Caco-2 (cell line): ENCODE measurements at regions not wholly inside any gene's neighbourhood (a gene's known extent, or its start where the extent isn't known, plus 50 kb on each side); places are given as distances from the start of the nearest gene placed in this dataset.

Source experiments
- BruUV-seq: library from RNA; stranded (reverse); fragments of 400-500 nt; replicated peaks from 2 replicates; lab custom pipeline; 2021; lab: Mats Ljungman, UMichigan
- CTCF ChIA-PET: fragments of 300-600 bp; sonication (Branson Sonifier 250); formaldehyde crosslinking; loops from one replicate; lab custom pipeline; 2022; ENCODE audit warnings: antibody characterized with exemption; lab: Charles Lee
- POLR2A ChIA-PET: fragments of 300-600 bp; sonication (Branson Sonifier 250); formaldehyde crosslinking; loops from one replicate; lab custom pipeline; 2022; ENCODE audit warnings: antibody characterized with exemption; lab: Charles Lee
- DNase-seq, 2 experiments: peaks; one replicate each; pipeline versions ENCODE4 v3.0.0 to v3.0.0-alpha.2; 2020 to 2022
- H3K27me3 ChIP-seq: replicated peaks from 2 replicates; pipeline ENCODE4 v1.6.0; 2011; ENCODE audit warnings: low read length; ENCODE audit not compliant: control insufficient read depth, insufficient read depth
- H3K36me3 ChIP-seq: 2 replicates; pipeline ENCODE4 v1.5.1; 2011; ENCODE audit warnings: low read length; ENCODE audit not compliant: control insufficient read depth, insufficient read depth
- H3K4me1 ChIP-seq: fragments of 250-450 bp; sonication (Bioruptor Pico); 2 replicates; pipeline ENCODE4 v1.5.1; 2020; ENCODE audit warnings: mild to moderate bottlenecking
- H3K4me3 ChIP-seq: 2 replicates; pipeline ENCODE4 v1.5.1; 2011; ENCODE audit warnings: low read depth, mild to moderate bottlenecking, control low read depth, low read length
- H3K9me3 ChIP-seq: fragments of 250-450 bp; sonication (Bioruptor Pico); 2 replicates; pipeline ENCODE4 v1.5.1; 2020; ENCODE audit warnings: mild to moderate bottlenecking, moderate library complexity
- H3K27ac Mint-ChIP-seq: one replicate; pipeline ENCODE4 v1.8.0; 2022; ENCODE audit warnings: mixed read lengths; ENCODE audit not compliant: unreplicated experiment
- H3K27me3 Mint-ChIP-seq: one replicate; pipeline ENCODE4 v1.8.0; 2022; ENCODE audit warnings: mixed read lengths; ENCODE audit not compliant: insufficient read depth, unreplicated experiment
- H3K36me3 Mint-ChIP-seq: one replicate; pipeline ENCODE4 v1.8.0; 2022; ENCODE audit warnings: mild to moderate bottlenecking, mixed read lengths; ENCODE audit not compliant: insufficient read depth, unreplicated experiment
- H3K4me1 Mint-ChIP-seq: one replicate; pipeline ENCODE4 v1.8.0; 2022; ENCODE audit warnings: low read depth, mixed read lengths; ENCODE audit not compliant: unreplicated experiment
- H3K4me3 Mint-ChIP-seq: one replicate; pipeline ENCODE4 v1.8.0; 2022; ENCODE audit warnings: mild to moderate bottlenecking, moderate library complexity, mixed read lengths; ENCODE audit not compliant: unreplicated experiment
- H3K9me3 Mint-ChIP-seq: one replicate; pipeline ENCODE4 v1.8.0; 2022; ENCODE audit warnings: mixed read lengths; ENCODE audit not compliant: unreplicated experiment
- intact Hi-C: fragments of 100-400 bp; cut with micrococcal nuclease; formaldehyde crosslinking; loops from one replicate; pipeline ENCODE4 v1.10.0; 2022; ENCODE audit not compliant: unreplicated experiment
- TF ChIP-seq, protein P1 (sequence below), 2 experiments: fragments of 200-600 bp in 1 of 2; IDR thresholded peaks; 1 replicate in 1 of 2; 2 replicates in 1 of 2; pipeline versions ENCODE4 v1.5.1 to v1.8.0; 2011 to 2022; ENCODE audit warnings: antibody characterized with exemption in 1 of 2, control low read depth in 1 of 2, inconsistent platforms in 1 of 2, low read depth in 1 of 2, low read length in 1 of 2, mild to moderate bottlenecking in 1 of 2, moderate library complexity in 1 of 2; ENCODE audit not compliant: insufficient read depth in 1 of 2, severe bottlenecking in 1 of 2, unreplicated experiment in 1 of 2

DNA sequence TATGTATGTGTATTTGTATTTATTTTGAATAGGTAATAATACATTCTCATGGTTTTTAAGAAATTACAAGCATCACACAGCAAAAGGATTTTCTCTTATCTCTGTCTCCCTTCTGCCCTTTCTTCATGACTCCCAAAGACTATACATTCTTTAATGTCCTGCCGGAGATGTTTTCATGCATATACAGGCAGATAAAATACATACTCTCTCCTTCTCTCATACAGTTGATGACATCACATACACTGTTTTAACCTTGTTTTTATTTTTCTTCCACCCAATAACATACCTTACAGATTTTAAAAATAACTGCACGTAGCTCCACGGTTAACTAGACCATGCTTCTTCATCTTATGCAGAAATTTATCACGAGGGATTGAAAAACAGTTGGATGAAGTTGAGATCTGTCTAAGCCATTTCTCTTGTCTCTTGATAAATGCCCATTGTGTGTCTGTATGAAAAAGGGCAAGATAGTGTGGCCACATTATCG, 249.8 kb downstream of the EDEM1 start:
- Histone ChIP-seq H3K27me3 (no peaks in the 10 kb centered on the region), H3K4me1 (no peaks in the 10 kb centered on the region), H3K36me3 (no peaks in the 10 kb centered on the region), H3K9me3 (no peaks in the 10 kb centered on the region), H3K4me3 (no peak overlapping the region)
- Mint-ChIP-seq H3K27me3 (peaks cover 5% of the 10 kb centered on the region), H3K9me3 (no peaks in the 10 kb centered on the region), H3K4me1 (no peaks in the 10 kb centered on the region), H3K36me3 (no peaks in the 10 kb centered on the region), H3K27ac (no peak overlapping the region), H3K4me3 (no peak overlapping the region)
- no TSS peak for BruUV-seq
- DNase-seq, result no peak
- TF ChIP-seq, protein P1, sequence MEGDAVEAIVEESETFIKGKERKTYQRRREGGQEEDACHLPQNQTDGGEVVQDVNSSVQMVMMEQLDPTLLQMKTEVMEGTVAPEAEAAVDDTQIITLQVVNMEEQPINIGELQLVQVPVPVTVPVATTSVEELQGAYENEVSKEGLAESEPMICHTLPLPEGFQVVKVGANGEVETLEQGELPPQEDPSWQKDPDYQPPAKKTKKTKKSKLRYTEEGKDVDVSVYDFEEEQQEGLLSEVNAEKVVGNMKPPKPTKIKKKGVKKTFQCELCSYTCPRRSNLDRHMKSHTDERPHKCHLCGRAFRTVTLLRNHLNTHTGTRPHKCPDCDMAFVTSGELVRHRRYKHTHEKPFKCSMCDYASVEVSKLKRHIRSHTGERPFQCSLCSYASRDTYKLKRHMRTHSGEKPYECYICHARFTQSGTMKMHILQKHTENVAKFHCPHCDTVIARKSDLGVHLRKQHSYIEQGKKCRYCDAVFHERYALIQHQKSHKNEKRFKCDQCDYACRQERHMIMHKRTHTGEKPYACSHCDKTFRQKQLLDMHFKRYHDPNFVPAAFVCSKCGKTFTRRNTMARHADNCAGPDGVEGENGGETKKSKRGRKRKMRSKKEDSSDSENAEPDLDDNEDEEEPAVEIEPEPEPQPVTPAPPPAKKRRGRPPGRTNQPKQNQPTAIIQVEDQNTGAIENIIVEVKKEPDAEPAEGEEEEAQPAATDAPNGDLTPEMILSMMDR (IDR thresholded peaks at IDR 0.05; ENCODE audit: insufficient read depth in 1 of 2, low read depth in 1 of 2, low read length in 1 of 2, severe bottlenecking in 1 of 2, unreplicated experiment in 1 of 2), result no peak
- ChIA-PET CTCF (no interaction called here), POLR2A (no interaction called here)
- intact Hi-C loops, result no loop called here

DNA sequence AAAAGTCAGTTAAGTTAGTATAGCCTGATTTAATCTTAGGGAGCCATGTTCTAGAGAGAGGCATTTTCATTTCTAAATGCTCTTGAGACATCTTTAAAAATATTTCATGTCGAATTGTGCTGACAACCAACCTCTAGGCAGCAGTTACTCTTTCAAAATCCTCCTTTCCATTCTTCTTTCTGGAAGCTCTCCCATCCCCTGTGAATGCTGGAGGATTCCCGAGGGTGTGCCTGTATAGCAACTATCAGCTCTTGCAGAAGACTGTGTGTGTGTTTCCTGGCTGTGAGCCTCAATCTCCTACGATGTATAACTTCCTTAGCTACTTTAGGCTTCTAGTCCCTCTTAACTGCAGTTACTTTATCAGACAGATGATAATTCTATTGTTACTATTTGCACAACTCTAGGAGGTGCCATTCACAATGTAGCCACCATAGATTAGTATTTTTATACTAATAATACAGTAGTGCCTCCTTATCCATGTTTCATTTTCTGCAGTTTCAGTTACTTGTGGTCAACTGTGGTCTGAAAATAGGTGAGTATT, 250.3 kb downstream of the EDEM1 start:
- no peaks in the 10 kb centered on the region for H3K9me3 ChIP-seq
- H3K4me3 ChIP-seq, result no peak overlapping the region
- H3K4me1 Mint-ChIP-seq, result no peaks in the 10 kb centered on the region
- no TSS peak for BruUV-seq
- peaks cover 5% of the 10 kb centered on the region for H3K27me3 Mint-ChIP-seq
- TF ChIP-seq, protein P1 (IDR thresholded peaks at IDR 0.05; ENCODE audit: insufficient read depth in 1 of 2, low read depth in 1 of 2, low read length in 1 of 2, severe bottlenecking in 1 of 2, unreplicated experiment in 1 of 2), result no peak
- no peak overlapping the region for H3K27ac Mint-ChIP-seq
- POLR2A ChIA-PET, result no interaction called here
- CTCF ChIA-PET, result no interaction called here
- no peak overlapping the region for H3K4me3 Mint-ChIP-seq
- no peaks in the 10 kb centered on the region for H3K36me3 ChIP-seq
- intact Hi-C loops, result no loop called here
- DNase-seq, result no peak
- H3K4me1 ChIP-seq, result no peaks in the 10 kb centered on the region
- H3K36me3 Mint-ChIP-seq, result no peaks in the 10 kb centered on the region
- H3K9me3 Mint-ChIP-seq, result no peaks in the 10 kb centered on the region
- H3K27me3 ChIP-seq, result no peaks in the 10 kb centered on the region

DNA sequence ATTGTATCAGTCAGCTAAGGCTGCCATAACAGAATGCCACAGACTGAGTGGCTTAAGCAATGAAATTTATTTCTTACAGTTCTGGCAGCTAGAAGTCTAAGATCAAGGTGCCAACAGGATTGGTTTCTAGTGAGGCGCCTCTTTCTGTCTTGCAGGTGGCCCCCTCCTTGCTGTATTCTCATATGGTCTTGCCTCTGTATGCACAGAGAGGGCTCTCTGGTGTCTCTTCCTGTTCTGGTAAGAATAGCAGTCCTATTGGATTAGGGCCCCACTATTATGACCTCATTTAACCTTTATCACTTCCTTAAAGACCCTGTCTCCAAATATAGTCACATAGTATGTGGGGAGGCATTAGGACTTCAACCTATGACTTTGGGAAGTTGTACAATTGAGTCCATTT, 253.9 kb downstream of the EDEM1 start:
- H3K9me3 ChIP-seq, result peaks cover 4% of the 10 kb centered on the region; the same call in 1 of the 2 replicates
- Mint-ChIP-seq H3K27ac (no peak overlapping the region), H3K9me3 (peaks cover 9% of the 10 kb centered on the region), H3K4me3 (no peak overlapping the region), H3K36me3 (no peaks in the 10 kb centered on the region), H3K27me3 (peaks cover 2% of the 10 kb centered on the region), H3K4me1 (no peaks in the 10 kb centered on the region)
- intact Hi-C loops, result no loop called here
- H3K27me3 ChIP-seq, result no peaks in the 10 kb centered on the region
- no peaks in the 10 kb centered on the region for H3K4me1 ChIP-seq
- POLR2A ChIA-PET, result no interaction called here
- BruUV-seq, result no TSS peak
- TF ChIP-seq, protein P1 (IDR thresholded peaks at IDR 0.05; ENCODE audit: insufficient read depth in 1 of 2, low read depth in 1 of 2, low read length in 1 of 2, severe bottlenecking in 1 of 2, unreplicated experiment in 1 of 2), result no peak
- H3K36me3 ChIP-seq, result no peaks in the 10 kb centered on the region
- CTCF ChIA-PET, result no interaction called here
- no peak for DNase-seq
- no peak overlapping the region for H3K4me3 ChIP-seq
